HCT116 (cell line): ENCODE measurements at regions not wholly inside any gene's neighbourhood (a gene's known extent, or its start where the extent isn't known, plus 50 kb on each side); places are given as distances from the start of the nearest gene placed in this dataset.

ENCODE experiments used
- ATAC-seq: fragments of 200-7000 bp; cut with Tn5 transposase; 2 replicates; pipeline ENCODE4 v1.9.1; 2020; ENCODE audit warnings: mild to moderate bottlenecking, moderate library complexity
- BruUV-seq: library from RNA; stranded (reverse); fragments of 400-500 nt; replicated peaks from 2 replicates; lab custom pipeline; 2021; lab: Mats Ljungman, UMichigan
- CTCF ChIA-PET: fragments of 300-600 bp; sonication (Branson Sonifier 250); formaldehyde crosslinking; loops from one replicate; lab custom pipeline; 2021; ENCODE audit warnings: antibody characterized with exemption; lab: Charles Lee
- POLR2A ChIA-PET: fragments of 300-600, 350-600 bp; sonication (Branson Sonifier 250); formaldehyde crosslinking; loops from one replicate; lab custom pipeline; 2021; ENCODE audit warnings: antibody characterized with exemption; lab: Charles Lee
- RAD21 ChIA-PET, 2 experiments: fragments of 300-600 bp; sonication (Branson Sonifier 250); formaldehyde crosslinking; loops; one replicate each; lab custom pipeline; 2023; ENCODE audit warnings: low total read pairs in 2 of 2; ENCODE audit not compliant: uncharacterized antibody in 2 of 2, unreplicated experiment in 2 of 2, low non-redundant PET in 1 of 2; lab: Charles Lee
- DNase-seq: peaks from one replicate; pipeline ENCODE4 v3.0.0-alpha.2; 2010; ENCODE audit warnings: low read depth, low spot score
- H2AFZ ChIP-seq: fragments of 200-600 bp; shearing (Covaris generic), sonication (generic); 2 replicates; pipeline ENCODE4 v1.6.1; 2017; ENCODE audit warnings: low read depth, mixed run types, mixed read lengths, antibody characterized with exemption, low read length; ENCODE audit not compliant: poor library complexity, severe bottlenecking
- H3K27ac ChIP-seq: 2 replicates; pipeline ENCODE4 v1.5.1; 2012; ENCODE audit warnings: low read depth, low read length
- H3K27me3 ChIP-seq: fragments of 200-600 bp; sonication (generic); 2 replicates; pipeline ENCODE4 v1.6.1; 2016; ENCODE audit warnings: mixed run types, low read length, mixed read lengths; ENCODE audit not compliant: insufficient read depth
- H3K36me3 ChIP-seq, 2 experiments: fragments of 200-500 bp in 1 of 2; fragments of 200-600 bp in 1 of 2; sonication (Bioruptor generic) in 1 of 2; sonication (generic) in 1 of 2; 2 replicates each; pipeline versions ENCODE4 v1.5.1 to v1.6.1; 2014 to 2016; ENCODE audit warnings: low read length in 2 of 2, inconsistent platforms in 1 of 2, mixed read lengths in 1 of 2, mixed run types in 1 of 2; ENCODE audit not compliant: insufficient read depth in 2 of 2, control insufficient read depth in 1 of 2
- H3K4me1 ChIP-seq, 2 experiments: fragments of 200-600 bp in 1 of 2; sonication (generic) in 1 of 2; 2 replicates each; pipeline versions ENCODE4 v1.5.1 to v1.6.1; 2012 to 2017; ENCODE audit warnings: low read length in 2 of 2, inconsistent platforms in 1 of 2, mild to moderate bottlenecking in 1 of 2, mixed read lengths in 1 of 2, mixed run types in 1 of 2, moderate library complexity in 1 of 2; ENCODE audit not compliant: insufficient read depth in 2 of 2, control insufficient read depth in 1 of 2
- H3K4me2 ChIP-seq: fragments of 200-600 bp; sonication (generic); 2 replicates; pipeline ENCODE4 v1.6.1; 2017; ENCODE audit warnings: mixed run types, low read length, mixed read lengths
- H3K4me3 ChIP-seq, 2 experiments: fragments of 200-600 bp in 1 of 2; sonication (generic) in 1 of 2; replicated peaks in 1 of 2; 2 replicates each; pipeline ENCODE4 v1.5.1; 2011 to 2016; ENCODE audit warnings: low read length in 2 of 2, control low read depth in 1 of 2, low read depth in 1 of 2, mild to moderate bottlenecking in 1 of 2, mixed read lengths in 1 of 2, mixed run types in 1 of 2
- H3K79me2 ChIP-seq: fragments of 200-600 bp; sonication (generic); 2 replicates; pipeline ENCODE4 v1.6.1; 2017; ENCODE audit warnings: mild to moderate bottlenecking, mixed run types, low read length, moderate library complexity, mixed read lengths; ENCODE audit not compliant: insufficient read depth
- H3K9ac ChIP-seq: fragments of 200-600 bp; sonication (generic); 2 replicates; pipeline ENCODE4 v1.6.1; 2016; ENCODE audit warnings: low read length, mixed read lengths
- H3K9me2 ChIP-seq: fragments of 200-600 bp; sonication (generic), shearing (Covaris generic); 2 replicates; pipeline ENCODE4 v1.6.1; 2017; ENCODE audit warnings: mixed run types, mild to moderate bottlenecking, moderate library complexity; ENCODE audit not compliant: insufficient read depth
- H3K9me3 ChIP-seq, 2 experiments: fragments of 200-500 bp in 1 of 2; fragments of 200-600 bp in 1 of 2; sonication (Bioruptor generic) in 1 of 2; sonication (generic) in 1 of 2; 2 replicates each; pipeline ENCODE4 v1.6.1; 2014 to 2017; ENCODE audit warnings: low read length in 2 of 2, mixed read lengths in 2 of 2, inconsistent platforms in 1 of 2, low read depth in 1 of 2, mild to moderate bottlenecking in 1 of 2, mixed run types in 1 of 2, moderate library complexity in 1 of 2; ENCODE audit not compliant: control insufficient read depth in 1 of 2, insufficient read depth in 1 of 2
- H4K20me1 ChIP-seq: fragments of 200-600 bp; sonication (generic), shearing (Covaris generic); 2 replicates; pipeline ENCODE4 v1.6.1; 2017; ENCODE audit warnings: mixed run types, mild to moderate bottlenecking, moderate library complexity; ENCODE audit not compliant: insufficient read depth
- CBX3 ChIP-seq: IDR thresholded peaks from 2 replicates; pipeline ENCODE4 v1.6.1; 2012; ENCODE audit warnings: low read depth
- CEBPB ChIP-seq: IDR thresholded peaks from 2 replicates; pipeline ENCODE4 v1.6.1; 2012; ENCODE audit warnings: low read depth
- EGR1 ChIP-seq: IDR thresholded peaks from 2 replicates; pipeline ENCODE4 v1.6.1; 2012; ENCODE audit warnings: low read depth
- ELF1 ChIP-seq: IDR thresholded peaks from 2 replicates; pipeline ENCODE4 v1.6.1; 2012; ENCODE audit warnings: low read depth, borderline replicate concordance
- EZH2 ChIP-seq: fragments of 200-600 bp; sonication (generic); IDR thresholded peaks from 2 replicates; pipeline ENCODE4 v1.6.1; 2017; ENCODE audit warnings: antibody characterized with exemption, mixed run types
- EZH2phosphoT487 ChIP-seq: fragments of 200-600 bp; IDR thresholded peaks from 2 replicates; pipeline ENCODE4 v1.6.1; 2018; ENCODE audit warnings: antibody characterized with exemption, borderline replicate concordance
- FOSL1 ChIP-seq: IDR thresholded peaks from 2 replicates; pipeline ENCODE4 v1.6.1; 2012; ENCODE audit warnings: low read depth
- JUND ChIP-seq: IDR thresholded peaks from 2 replicates; pipeline ENCODE4 v1.6.1; 2012
- POLR2A ChIP-seq: IDR thresholded peaks from 2 replicates; pipeline ENCODE4 v1.7.0; 2011; ENCODE audit warnings: borderline replicate concordance; ENCODE audit not compliant: insufficient read depth, insufficient read length; ENCODE audit errors: extremely low read depth
- RAD21 ChIP-seq: IDR thresholded peaks from 2 replicates; pipeline ENCODE4 v1.6.1; 2012; ENCODE audit warnings: low read depth, mild to moderate bottlenecking
- REST ChIP-seq: IDR thresholded peaks from 2 replicates; pipeline ENCODE4 v1.6.1; 2012; ENCODE audit warnings: low read depth
- SIN3A ChIP-seq: IDR thresholded peaks from 2 replicates; pipeline ENCODE4 v1.6.1; 2012; ENCODE audit warnings: low read depth
- SP1 ChIP-seq: IDR thresholded peaks from 2 replicates; pipeline ENCODE4 v1.6.1; 2012; ENCODE audit warnings: low read depth
- SRF ChIP-seq: IDR thresholded peaks from 2 replicates; pipeline ENCODE4 v1.6.1; 2012; ENCODE audit warnings: low read depth
- TCF7L2 ChIP-seq: IDR thresholded peaks from 2 replicates; pipeline ENCODE4 v1.7.0; 2011; ENCODE audit warnings: borderline replicate concordance, inconsistent platforms; ENCODE audit not compliant: insufficient read depth, insufficient read length; ENCODE audit errors: extremely low read depth
- YY1 ChIP-seq: IDR thresholded peaks from 2 replicates; pipeline ENCODE4 v1.6.1; 2011; ENCODE audit warnings: low read length, low read depth, moderate library complexity, mild to moderate bottlenecking; ENCODE audit not compliant: insufficient replicate concordance; ENCODE audit errors: extremely low read depth
- ZFX ChIP-seq: fragments of 450-650 bp; IDR thresholded peaks from 2 replicates; pipeline ENCODE4 v1.6.1; 2017
- ZNF274 ChIP-seq: fragments of 200-500 bp; sonication (Bioruptor generic); IDR thresholded peaks from 2 replicates; pipeline ENCODE4 v1.6.1; 2014; ENCODE audit warnings: mild to moderate bottlenecking, low read depth, low read length, inconsistent platforms
- intact Hi-C: fragments of 100-400 bp; cut with micrococcal nuclease; formaldehyde crosslinking; loops from 2 replicates; pipeline ENCODE4 v1.10.0; 2022
- TF ChIP-seq, protein P1 (sequence below): IDR thresholded peaks from 2 replicates; pipeline ENCODE4 v1.6.1; 2011; ENCODE audit warnings: mild to moderate bottlenecking, low read length, moderate library complexity; ENCODE audit not compliant: insufficient replicate concordance; ENCODE audit errors: extremely low read depth
- TF ChIP-seq, protein P2 (sequence below): IDR thresholded peaks from 2 replicates; pipeline ENCODE4 v1.6.1; 2012

GRCh38 chr7:70952311-70952710 is 179.6 kb upstream of the GALNT17 start:
- no peaks in the 10 kb centered on the region for H3K27me3 ChIP-seq
- H3K36me3 ChIP-seq, result no peaks in the 10 kb centered on the region
- no peaks in the 10 kb centered on the region for H3K79me2 ChIP-seq
- CTCF ChIA-PET, result no interaction called here
- RAD21 ChIA-PET, result no interaction called here
- no peaks in the 10 kb centered on the region for H3K4me1 ChIP-seq
- no peaks in the 10 kb centered on the region for H3K9me2 ChIP-seq
- H4K20me1 ChIP-seq, result no peaks in the 10 kb centered on the region
- no peak overlapping the region for H3K9ac ChIP-seq
- no peak overlapping the region for H3K27ac ChIP-seq
- H3K4me2 ChIP-seq, result no peak overlapping the region
- no peak for TF ChIP-seq SIN3A
- no peak for TF ChIP-seq TCF7L2
- TF ChIP-seq YY1, result no peak
- TF ChIP-seq EZH2, result no peak
- no peak for TF ChIP-seq CEBPB
- no peak for TF ChIP-seq ZFX
- TF ChIP-seq SRF, result no peak
- TF ChIP-seq, protein P1, sequence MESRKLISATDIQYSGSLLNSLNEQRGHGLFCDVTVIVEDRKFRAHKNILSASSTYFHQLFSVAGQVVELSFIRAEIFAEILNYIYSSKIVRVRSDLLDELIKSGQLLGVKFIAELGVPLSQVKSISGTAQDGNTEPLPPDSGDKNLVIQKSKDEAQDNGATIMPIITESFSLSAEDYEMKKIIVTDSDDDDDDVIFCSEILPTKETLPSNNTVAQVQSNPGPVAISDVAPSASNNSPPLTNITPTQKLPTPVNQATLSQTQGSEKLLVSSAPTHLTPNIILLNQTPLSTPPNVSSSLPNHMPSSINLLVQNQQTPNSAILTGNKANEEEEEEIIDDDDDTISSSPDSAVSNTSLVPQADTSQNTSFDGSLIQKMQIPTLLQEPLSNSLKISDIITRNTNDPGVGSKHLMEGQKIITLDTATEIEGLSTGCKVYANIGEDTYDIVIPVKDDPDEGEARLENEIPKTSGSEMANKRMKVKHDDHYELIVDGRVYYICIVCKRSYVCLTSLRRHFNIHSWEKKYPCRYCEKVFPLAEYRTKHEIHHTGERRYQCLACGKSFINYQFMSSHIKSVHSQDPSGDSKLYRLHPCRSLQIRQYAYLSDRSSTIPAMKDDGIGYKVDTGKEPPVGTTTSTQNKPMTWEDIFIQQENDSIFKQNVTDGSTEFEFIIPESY, result no peak
- no peak for TF ChIP-seq SP1
- TF ChIP-seq CBX3, result no peak
- no peak for TF ChIP-seq RAD21
- TF ChIP-seq POLR2A, result no peak
- no peak for TF ChIP-seq ZNF274
- no peak for TF ChIP-seq REST
- no peak for TF ChIP-seq FOSL1
- TF ChIP-seq ELF1, result no peak
- no peak for TF ChIP-seq EZH2phosphoT487
- no peak for TF ChIP-seq EGR1
- no peak for TF ChIP-seq JUND
- TF ChIP-seq, protein P2, sequence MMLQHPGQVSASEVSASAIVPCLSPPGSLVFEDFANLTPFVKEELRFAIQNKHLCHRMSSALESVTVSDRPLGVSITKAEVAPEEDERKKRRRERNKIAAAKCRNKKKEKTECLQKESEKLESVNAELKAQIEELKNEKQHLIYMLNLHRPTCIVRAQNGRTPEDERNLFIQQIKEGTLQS, result no peak
- POLR2A ChIA-PET, result no interaction called here
- DNase-seq (no peak), ATAC-seq (no peak)
- no TSS peak for BruUV-seq
- intact Hi-C loops, result no loop called here
- H3K9me3 ChIP-seq, result peaks cover 0 to 8% of the 10 kb centered on the region in 2 experiments; a peak in 2 of 4 replicates
- H3K4me3 ChIP-seq, result no peak overlapping the region
- no peak overlapping the region for H2AFZ ChIP-seq
